ENCODE measurements at regions not wholly inside any gene's neighbourhood (a gene's known extent, or its start where the extent isn't known, plus 50 kb on each side); places are given as distances from the start of the nearest gene placed in this dataset.

DNA sequence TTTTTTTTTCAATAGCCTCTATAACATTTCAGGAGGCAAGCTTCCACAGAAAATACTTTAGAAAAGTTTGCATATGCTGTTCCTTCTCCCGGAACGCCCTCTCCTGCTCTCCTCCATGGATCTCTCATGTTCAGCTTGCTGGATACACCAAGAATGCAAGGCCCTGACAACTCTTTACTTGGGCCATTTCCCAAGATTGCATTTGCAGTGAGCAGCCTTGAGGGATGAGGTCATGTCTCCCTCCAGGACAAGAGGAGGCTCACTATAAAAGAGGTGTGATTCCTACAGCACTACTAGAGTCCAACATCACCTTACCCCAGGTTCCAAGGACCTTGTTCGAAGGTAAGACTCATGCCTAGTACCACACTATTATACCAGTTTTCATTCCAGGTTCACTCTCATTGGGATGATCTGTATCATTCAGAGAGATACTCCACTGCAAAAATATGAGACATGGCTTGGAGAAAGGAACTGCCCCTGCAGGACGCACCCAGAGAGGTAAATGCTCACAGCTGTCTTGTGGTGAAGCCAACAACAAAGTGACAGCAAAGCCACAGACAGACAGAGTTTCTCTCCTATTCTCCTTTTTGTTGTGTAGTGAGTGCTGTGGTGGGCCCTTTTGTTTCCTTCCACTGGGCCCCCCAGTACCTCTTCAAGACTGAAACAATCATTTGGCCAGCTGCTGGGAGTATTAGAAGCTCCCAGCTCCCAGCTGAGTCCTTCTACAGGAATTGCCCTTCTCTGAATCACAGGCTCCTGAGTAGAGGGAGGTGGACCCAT, 151.7 kb upstream of the ZNF366 start:
- peaks cover 4% of the 10 kb centered on the region for H3K27me3 Mint-ChIP-seq
- Histone ChIP-seq H3K4me3 (ENCODE audit: low read depth, low read length) (no peak overlapping the region), H3K36me3 (ENCODE audit: control insufficient read depth, insufficient read depth, low read length) (no peaks in the 10 kb centered on the region), H3K9me3 (ENCODE audit: control insufficient read depth in 2 of 2, low read length in 2 of 2) (no peaks in the 10 kb centered on the region), H3K27me3 (ENCODE audit: control insufficient read depth, insufficient read depth, low read length) (no peaks in the 10 kb centered on the region), H3K4me1 (ENCODE audit: control insufficient read depth, insufficient read depth, low read length, poor library complexity, severe bottlenecking) (no peaks in the 10 kb centered on the region), H3K27ac (ENCODE audit: insufficient read depth, low read length, poor library complexity, severe bottlenecking) (no peak overlapping the region)
- H3K9me3 Mint-ChIP-seq: peaks cover 0 to 2% (median 0%) of the 10 kb centered on the region in 7 donors
- DNase-seq (no peak), ATAC-seq (ENCODE audit: low read depth in 2 of 2) (no peak)
- H3K36me3 Mint-ChIP-seq: no peaks in the 10 kb centered on the region
- H3K4me1 Mint-ChIP-seq: no peaks in the 10 kb centered on the region
- no peak overlapping the region for H3K4me3 Mint-ChIP-seq
- H3K27ac Mint-ChIP-seq: no peak overlapping the region

DNA sequence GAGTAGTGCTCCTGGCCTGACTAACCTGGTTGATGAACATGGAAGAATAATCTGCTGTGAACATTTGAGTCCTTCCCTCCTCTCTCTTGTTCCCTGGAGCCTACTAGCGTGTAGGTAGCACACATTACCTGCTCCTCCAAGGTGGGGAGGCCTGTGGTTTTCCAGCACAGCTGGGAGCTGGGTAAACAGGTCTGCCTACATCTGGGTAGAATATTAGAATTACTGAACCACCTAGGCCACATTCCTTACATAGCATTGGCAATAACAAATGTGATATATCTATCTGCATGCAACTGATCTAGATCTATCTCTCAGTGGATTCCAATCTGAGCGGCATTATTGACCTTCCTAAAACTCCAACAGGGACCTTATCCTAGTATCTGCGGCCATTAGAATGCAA, 151.0 kb upstream of the ZNF366 start:
- H3K27me3 Mint-ChIP-seq: peaks cover 4% of the 10 kb centered on the region
- H3K36me3 ChIP-seq (ENCODE audit: control insufficient read depth, insufficient read depth, low read length): no peaks in the 10 kb centered on the region
- no peak overlapping the region for H3K27ac ChIP-seq (ENCODE audit: insufficient read depth, low read length, poor library complexity, severe bottlenecking)
- H3K4me1 Mint-ChIP-seq: no peaks in the 10 kb centered on the region
- DNase-seq (no peak), ATAC-seq (ENCODE audit: low read depth in 2 of 2) (no peak)
- no peaks in the 10 kb centered on the region for H3K36me3 Mint-ChIP-seq
- H3K9me3 ChIP-seq (ENCODE audit: control insufficient read depth in 2 of 2, low read length in 2 of 2): no peaks in the 10 kb centered on the region
- no peak overlapping the region for H3K4me3 ChIP-seq (ENCODE audit: low read depth, low read length)
- H3K9me3 Mint-ChIP-seq: peaks cover 0 to 2% (median 0%) of the 10 kb centered on the region in 7 donors
- no peaks in the 10 kb centered on the region for H3K4me1 ChIP-seq (ENCODE audit: control insufficient read depth, insufficient read depth, low read length, poor library complexity, severe bottlenecking)
- H3K27me3 ChIP-seq (ENCODE audit: control insufficient read depth, insufficient read depth, low read length): no peaks in the 10 kb centered on the region
- no peak overlapping the region for H3K4me3 Mint-ChIP-seq
- H3K27ac Mint-ChIP-seq: no peak overlapping the region

DNA sequence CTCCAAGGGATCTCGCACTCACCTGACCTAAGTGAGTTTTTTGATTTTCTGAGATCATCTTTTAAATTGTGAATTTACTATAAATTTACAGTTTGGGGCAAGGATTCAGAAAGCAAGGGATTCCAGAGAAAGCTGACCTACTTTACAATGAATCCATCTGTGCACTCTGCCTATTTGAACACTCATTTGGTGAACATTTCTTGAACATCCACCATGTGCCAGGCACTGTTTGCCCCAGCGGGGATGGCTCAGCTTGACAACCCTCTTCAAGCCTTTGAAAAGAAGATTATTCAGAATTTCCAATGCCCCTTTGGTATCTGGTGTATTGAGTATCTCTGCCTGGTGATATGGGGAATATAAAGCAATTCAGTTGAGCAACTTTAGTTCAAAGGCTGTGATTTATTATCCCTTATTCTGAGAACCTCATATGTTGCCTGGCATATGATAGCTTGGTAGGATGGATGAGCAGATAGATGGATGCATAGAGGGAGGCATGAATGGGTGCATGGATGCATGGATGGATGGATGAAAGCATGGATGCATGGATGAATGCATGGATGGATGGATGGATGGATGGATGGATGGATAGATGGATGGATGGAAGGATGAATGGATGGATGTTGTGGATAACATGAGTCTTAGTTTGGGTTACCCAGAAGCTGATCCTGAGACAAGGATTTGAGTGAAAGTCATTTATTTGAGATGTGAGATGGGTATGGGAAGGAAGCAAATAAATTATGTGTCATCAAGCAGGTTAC, 149.7 kb upstream of the ZNF366 start:
- no peak for DNase-seq
- Histone ChIP-seq H3K27me3 (ENCODE audit: control insufficient read depth, insufficient read depth, low read length) (no peaks in the 10 kb centered on the region), H3K36me3 (ENCODE audit: control insufficient read depth, insufficient read depth, low read length) (no peaks in the 10 kb centered on the region), H3K4me1 (ENCODE audit: control insufficient read depth, insufficient read depth, low read length, poor library complexity, severe bottlenecking) (no peaks in the 10 kb centered on the region), H3K9me3 (ENCODE audit: control insufficient read depth in 2 of 2, low read length in 2 of 2) (no peaks in the 10 kb centered on the region), H3K27ac (ENCODE audit: insufficient read depth, low read length, poor library complexity, severe bottlenecking) (no peak overlapping the region), H3K4me3 (ENCODE audit: low read depth, low read length) (no peak overlapping the region)
- Mint-ChIP-seq H3K4me1 (no peaks in the 10 kb centered on the region), H3K36me3 (no peaks in the 10 kb centered on the region), H3K4me3 (no peak overlapping the region), H3K27me3 (peaks cover 4% of the 10 kb centered on the region), H3K9me3 (peaks cover 0 to 5% (median 0%) of the 10 kb centered on the region in 7 donors), H3K27ac (peak overlapping the region in 1 of 3 donors; percentile 45)
- no peak for ATAC-seq (ENCODE audit: low read depth in 2 of 2)

DNA sequence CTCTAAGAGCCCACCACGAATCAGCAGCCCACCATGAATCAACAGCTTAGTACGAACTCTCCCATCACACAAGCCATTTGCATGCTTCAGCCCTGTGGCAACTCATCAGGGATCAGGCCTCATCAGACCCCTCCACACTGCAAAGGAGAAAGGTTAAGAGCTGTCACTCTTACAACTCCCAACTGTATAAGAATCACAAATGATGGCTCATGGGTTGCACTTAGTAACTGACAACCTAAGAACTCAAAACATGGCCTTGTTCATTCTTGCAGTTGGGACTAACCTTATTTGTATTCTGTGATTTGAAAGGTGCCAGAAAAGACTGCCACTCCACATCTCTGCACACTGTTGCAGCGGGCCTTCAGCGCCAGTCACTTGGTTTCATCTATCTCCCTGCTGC, 149.1 kb upstream of the ZNF366 start:
- Mint-ChIP-seq H3K36me3 (no peaks in the 10 kb centered on the region), H3K27me3 (peaks cover 4% of the 10 kb centered on the region), H3K4me1 (no peaks in the 10 kb centered on the region), H3K27ac (peak overlapping the region in 1 of 3 donors; percentile 45), H3K9me3 (peaks cover 0 to 5% (median 0%) of the 10 kb centered on the region in 7 donors), H3K4me3 (no peak overlapping the region)
- no peaks in the 10 kb centered on the region for H3K9me3 ChIP-seq (ENCODE audit: control insufficient read depth in 2 of 2, low read length in 2 of 2)
- ATAC-seq (ENCODE audit: low read depth in 2 of 2) (no peak), DNase-seq (no peak)
- no peaks in the 10 kb centered on the region for H3K27me3 ChIP-seq (ENCODE audit: control insufficient read depth, insufficient read depth, low read length)
- no peak overlapping the region for H3K4me3 ChIP-seq (ENCODE audit: low read depth, low read length)
- H3K4me1 ChIP-seq (ENCODE audit: control insufficient read depth, insufficient read depth, low read length, poor library complexity, severe bottlenecking): no peaks in the 10 kb centered on the region
- no peaks in the 10 kb centered on the region for H3K36me3 ChIP-seq (ENCODE audit: control insufficient read depth, insufficient read depth, low read length)
- H3K27ac ChIP-seq (ENCODE audit: insufficient read depth, low read length, poor library complexity, severe bottlenecking): no peak overlapping the region

DNA sequence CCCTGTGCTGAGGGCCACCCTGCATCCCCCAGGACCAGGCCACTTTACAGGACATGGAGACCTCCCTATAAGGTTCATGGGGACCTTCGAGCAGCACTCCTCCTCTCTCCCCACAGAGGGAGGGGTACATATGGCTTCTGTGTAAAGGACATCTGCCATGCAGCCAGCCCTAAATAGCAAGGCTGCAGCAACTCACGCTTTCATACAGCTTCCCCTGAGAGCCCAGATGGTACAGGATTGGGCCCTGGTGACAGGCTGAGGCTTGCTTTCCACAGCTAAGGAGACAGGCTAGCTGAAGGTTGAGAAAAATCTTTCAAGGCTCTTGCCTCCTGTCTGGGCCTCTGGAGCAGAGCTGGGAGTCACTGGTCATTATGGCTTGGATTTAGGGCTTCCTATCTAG, 147.0 kb upstream of the ZNF366 start:
- H3K4me3 Mint-ChIP-seq: no peak overlapping the region
- no peaks in the 10 kb centered on the region for H3K27me3 ChIP-seq (ENCODE audit: control insufficient read depth, insufficient read depth, low read length)

DNA sequence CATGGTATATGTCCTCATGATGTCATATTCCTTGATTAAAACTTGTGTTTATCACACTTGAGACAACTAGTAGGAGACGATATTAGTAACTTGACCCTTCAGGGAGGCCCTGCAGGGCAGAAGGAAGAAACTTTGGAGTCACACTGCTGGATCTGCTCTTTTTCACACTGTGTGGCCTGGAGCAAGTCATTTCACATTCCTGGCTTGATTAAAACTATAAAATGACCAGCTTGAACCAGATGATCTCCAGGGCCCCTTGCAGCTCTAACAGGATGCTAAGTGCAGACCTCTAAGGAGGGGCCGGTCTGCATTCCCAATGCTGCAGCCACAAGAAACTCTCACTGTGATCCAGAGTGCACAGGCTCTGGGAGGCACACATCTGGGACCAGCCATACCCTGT, 146.4 kb upstream of the ZNF366 start:
- H3K4me1 Mint-ChIP-seq: no peaks in the 10 kb centered on the region
- no peaks in the 10 kb centered on the region for H3K27me3 ChIP-seq (ENCODE audit: control insufficient read depth, insufficient read depth, low read length)
- DNase-seq: no peak
- H3K36me3 Mint-ChIP-seq: no peaks in the 10 kb centered on the region
- H3K27ac Mint-ChIP-seq: no peak overlapping the region
- no peak overlapping the region for H3K4me3 Mint-ChIP-seq
- H3K4me1 ChIP-seq (ENCODE audit: control insufficient read depth, insufficient read depth, low read length, poor library complexity, severe bottlenecking): no peaks in the 10 kb centered on the region
- no peak overlapping the region for H3K4me3 ChIP-seq (ENCODE audit: low read depth, low read length)
- H3K27ac ChIP-seq (ENCODE audit: insufficient read depth, low read length, poor library complexity, severe bottlenecking): no peak overlapping the region
- H3K9me3 ChIP-seq (ENCODE audit: control insufficient read depth in 2 of 2, low read length in 2 of 2): no peaks in the 10 kb centered on the region
- no peak for ATAC-seq (ENCODE audit: low read depth in 2 of 2)
- peaks cover 4% of the 10 kb centered on the region for H3K27me3 Mint-ChIP-seq
- H3K36me3 ChIP-seq (ENCODE audit: control insufficient read depth, insufficient read depth, low read length): no peaks in the 10 kb centered on the region
- H3K9me3 Mint-ChIP-seq: peaks cover 0 to 5% (median 0%) of the 10 kb centered on the region in 7 donors

More for the DNA sequence above, 147.0 kb upstream of the ZNF366 start:
- ATAC-seq (ENCODE audit: low read depth in 2 of 2) (no peak), DNase-seq (no peak)
- H3K4me3 ChIP-seq (ENCODE audit: low read depth, low read length): no peak overlapping the region
- no peaks in the 10 kb centered on the region for H3K36me3 ChIP-seq (ENCODE audit: control insufficient read depth, insufficient read depth, low read length)
- no peaks in the 10 kb centered on the region for H3K4me1 Mint-ChIP-seq
- H3K27ac Mint-ChIP-seq: no peak overlapping the region
- H3K27me3 Mint-ChIP-seq: peaks cover 4% of the 10 kb centered on the region
- H3K9me3 ChIP-seq (ENCODE audit: control insufficient read depth in 2 of 2, low read length in 2 of 2): no peaks in the 10 kb centered on the region
- H3K4me1 ChIP-seq (ENCODE audit: control insufficient read depth, insufficient read depth, low read length, poor library complexity, severe bottlenecking): no peaks in the 10 kb centered on the region
- no peak overlapping the region for H3K27ac ChIP-seq (ENCODE audit: insufficient read depth, low read length, poor library complexity, severe bottlenecking)
- no peaks in the 10 kb centered on the region for H3K36me3 Mint-ChIP-seq
- peaks cover 0 to 5% (median 0%) of the 10 kb centered on the region in 7 donors for H3K9me3 Mint-ChIP-seq

DNA sequence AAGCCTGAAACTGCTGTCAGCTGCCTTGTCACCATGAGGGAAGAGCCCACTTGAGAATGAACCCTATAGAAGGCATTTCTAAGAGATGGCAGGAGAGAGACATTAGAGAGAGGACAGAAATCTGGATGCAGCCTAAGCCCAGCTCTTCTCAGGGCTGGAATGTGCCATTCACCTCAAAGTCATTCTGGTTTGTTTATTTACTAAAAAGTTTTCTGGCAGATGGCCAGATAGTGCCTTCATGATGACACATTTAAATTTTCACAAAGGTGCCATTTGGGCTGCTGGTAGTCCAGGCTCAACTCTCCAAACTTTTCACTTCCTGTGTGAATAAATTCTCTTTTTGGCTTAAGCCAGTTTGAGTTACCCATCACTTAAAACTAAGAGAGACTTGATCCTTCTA, 144.6 kb upstream of the ZNF366 start:
- ATAC-seq (ENCODE audit: low read depth in 2 of 2): no peak
- H3K27ac ChIP-seq (ENCODE audit: insufficient read depth, low read length, poor library complexity, severe bottlenecking): no peak overlapping the region
- no peaks in the 10 kb centered on the region for H3K4me1 ChIP-seq (ENCODE audit: control insufficient read depth, insufficient read depth, low read length, poor library complexity, severe bottlenecking)
- H3K4me3 ChIP-seq (ENCODE audit: low read depth, low read length): no peak overlapping the region
- Mint-ChIP-seq H3K27ac (no peak overlapping the region), H3K9me3 (peaks cover 0 to 7% (median 0%) of the 10 kb centered on the region in 7 donors), H3K36me3 (no peaks in the 10 kb centered on the region), H3K4me3 (no peak overlapping the region), H3K4me1 (no peaks in the 10 kb centered on the region), H3K27me3 (peaks cover 4% of the 10 kb centered on the region)
- no peak for DNase-seq
- H3K9me3 ChIP-seq (ENCODE audit: control insufficient read depth in 2 of 2, low read length in 2 of 2): no peaks in the 10 kb centered on the region
- H3K36me3 ChIP-seq (ENCODE audit: control insufficient read depth, insufficient read depth, low read length): no peaks in the 10 kb centered on the region
- H3K27me3 ChIP-seq (ENCODE audit: control insufficient read depth, insufficient read depth, low read length): no peaks in the 10 kb centered on the region
